HepG2 (cell line): ENCODE measurements at regions not wholly inside any gene's neighbourhood (a gene's known extent, or its start where the extent isn't known, plus 50 kb on each side); places are given as distances from the start of the nearest gene placed in this dataset.

Experiments used
- ATAC-seq: fragments of 200-7000 bp; cut with Tn5 transposase; 3 replicates; pipeline ENCODE4 v1.9.1; 2020; ENCODE audit warnings: mild to moderate bottlenecking, moderate library complexity
- BruUV-seq: library from RNA; stranded (reverse); fragments of 400-500 nt; replicated peaks from 2 replicates; lab custom pipeline; 2021; lab: Mats Ljungman, UMichigan
- CTCF ChIA-PET: fragments of 300-600 bp; formaldehyde crosslinking; extraction: SDS; loops from one replicate; lab custom pipeline; 2021; ENCODE audit warnings: low total read pairs, inconsistent platforms, low intra/inter-chr PET ratio; lab: Yijun Ruan, JAX
- POLR2A ChIA-PET: fragments of 350-600 bp; sonication (Branson Sonifier 250); formaldehyde crosslinking; loops from one replicate; lab custom pipeline; 2020; ENCODE audit warnings: antibody characterized with exemption, inconsistent platforms; lab: Yijun Ruan, JAX
- DNase-seq: peaks from one replicate; pipeline ENCODE4 v3.0.0-alpha.2; 2015; ENCODE audit warnings: low spot score
- FAIRE-seq: peaks from 3 replicates; lab custom pipeline; 2011; peaks lifted over from hg19 to GRCh38; lab: Jason Lieb, UNC
- H2AFZ ChIP-seq: one replicate; pipeline ENCODE4 v1.6.1; 2011; ENCODE audit warnings: low read length, inconsistent platforms
- H3K27ac ChIP-seq: fragments of 300-600 bp; 3 replicates; pipeline ENCODE4 v1.8.0; 2011; ENCODE audit warnings: mixed run types, mild to moderate bottlenecking, mixed read lengths, low read length, inconsistent platforms; ENCODE audit not compliant: insufficient read depth; ENCODE audit errors: extremely low read length
- H3K27me3 ChIP-seq, 2 experiments: fragments of 200-600 bp in 1 of 2; 2 replicates in 1 of 2; 3 replicates in 1 of 2; pipeline versions ENCODE4 v1.6.0 to v1.8.0; 2011; ENCODE audit warnings: low read length in 2 of 2, mild to moderate bottlenecking in 2 of 2, moderate library complexity in 2 of 2, inconsistent platforms in 1 of 2; ENCODE audit not compliant: insufficient read depth in 2 of 2, control insufficient read depth in 1 of 2
- H3K36me3 ChIP-seq, 2 experiments: fragments of 200-600 bp in 1 of 2; replicated peaks in 1 of 2; 2 replicates in 1 of 2; 3 replicates in 1 of 2; pipeline versions ENCODE4 v1.5.1 to v1.8.0; 2011; ENCODE audit warnings: low read length in 2 of 2, inconsistent platforms in 1 of 2; ENCODE audit not compliant: insufficient read depth in 2 of 2, control insufficient read depth in 1 of 2
- H3K4me1 ChIP-seq: 2 replicates; pipeline ENCODE4 v1.5.1; 2012; ENCODE audit warnings: low read length, inconsistent platforms; ENCODE audit not compliant: insufficient read depth
- H3K4me2 ChIP-seq: 2 replicates; pipeline ENCODE4 v1.6.0; 2011; ENCODE audit warnings: low read depth, low read length, inconsistent platforms
- H3K4me3 ChIP-seq, 3 experiments: fragments of 200-600 bp in 1 of 3; sonication (generic), shearing (Covaris generic) in 1 of 3; replicated peaks in 1 of 3; 2 replicates each; pipeline ENCODE4 v1.5.1; 2011 to 2016; ENCODE audit warnings: low read length in 3 of 3, inconsistent platforms in 2 of 3, low read depth in 2 of 3, mild to moderate bottlenecking in 2 of 3, control low read depth in 1 of 3, mixed read lengths in 1 of 3; ENCODE audit not compliant: insufficient read depth in 1 of 3
- H3K79me2 ChIP-seq: one replicate; pipeline ENCODE4 v1.6.1; 2011; ENCODE audit warnings: low read length, inconsistent platforms; ENCODE audit not compliant: insufficient read depth
- H3K9ac ChIP-seq: 2 replicates; pipeline ENCODE4 v1.6.0; 2011; ENCODE audit warnings: mild to moderate bottlenecking, low read depth, low read length, inconsistent platforms; ENCODE audit not compliant: insufficient read depth
- H3K9me3 ChIP-seq: 2 replicates; pipeline ENCODE4 v1.5.1; 2012; ENCODE audit warnings: mild to moderate bottlenecking, low read length
- H4K20me1 ChIP-seq: 2 replicates; pipeline ENCODE4 v1.6.0; 2011; ENCODE audit warnings: inconsistent platforms, mild to moderate bottlenecking, low read length, moderate library complexity; ENCODE audit not compliant: insufficient read depth
- CBX5 ChIP-seq: sonication (generic); formaldehyde crosslinking; IDR thresholded peaks from 2 replicates; pipeline ENCODE4 v1.4.0; 2020; ENCODE audit warnings: missing genetic modification reagents, borderline replicate concordance
- EEA1 ChIP-seq: sonication (generic); formaldehyde crosslinking; IDR thresholded peaks from 2 replicates; pipeline ENCODE4 v1.5.1; 2020; ENCODE audit warnings: mild to moderate bottlenecking, missing genetic modification reagents, borderline replicate concordance
- HMG20B ChIP-seq: conservative IDR thresholded peaks from 2 replicates; pipeline ENCODE4 v1.6.1; 2016; ENCODE audit warnings: missing genetic modification reagents, missing compliant biosample characterization
- KLF13 ChIP-seq: sonication (generic); formaldehyde crosslinking; IDR thresholded peaks from 2 replicates; pipeline ENCODE4 v1.4.0; 2020; ENCODE audit warnings: mild to moderate bottlenecking, missing genetic modification reagents
- MAFF ChIP-seq: IDR thresholded peaks from 2 replicates; pipeline ENCODE4 v1.6.1; 2011; ENCODE audit warnings: low read depth, low read length, improper control_type of control experiment
- MAFK ChIP-seq, 2 experiments: IDR thresholded peaks in 1 of 2; conservative IDR thresholded peaks in 1 of 2; 2 replicates each; pipeline ENCODE4 v1.6.1; 2011; ENCODE audit warnings: improper control_type of control experiment in 2 of 2, low read length in 2 of 2
- SMARCE1 ChIP-seq: fragments of 450-650 bp; IDR thresholded peaks from 2 replicates; pipeline ENCODE4 v1.6.1; 2017; ENCODE audit warnings: borderline replicate concordance
- ZKSCAN5 ChIP-seq: sonication (generic); formaldehyde crosslinking; IDR thresholded peaks from 2 replicates; pipeline ENCODE4 v1.5.1; 2020; ENCODE audit warnings: mild to moderate bottlenecking, missing genetic modification reagents
- ZNF138 ChIP-seq: sonication (generic); formaldehyde crosslinking; IDR thresholded peaks from 2 replicates; pipeline ENCODE4 v1.5.0; 2020; ENCODE audit warnings: mild to moderate bottlenecking, low read depth, missing genetic modification reagents
- WGBS: methylation state at CpG from one replicate; pipeline ENCODE4 v1.1.6; 2017; ENCODE audit warnings: low lambda C conversion rate; 5-methylcytosine and 5-hydroxymethylcytosine counted together
- in situ Hi-C: cut with HindIII; loops from 2 replicates; pipeline ENCODE4 v1.10.0; 2017; ENCODE audit warnings: low pct_unique_long_range_greater_than_20kb; ENCODE audit not compliant: extremely low pct_ligation_motif_present
- intact Hi-C: fragments of 100-400 bp; cut with micrococcal nuclease; formaldehyde crosslinking; loops from one replicate; pipeline ENCODE4 v1.10.0; 2022; ENCODE audit not compliant: unreplicated experiment
- TF ChIP-seq, protein P1 (sequence below): sonication (generic); formaldehyde crosslinking; IDR thresholded peaks from 2 replicates; pipeline ENCODE4 v1.5.1; 2020; ENCODE audit warnings: mild to moderate bottlenecking, missing genetic modification reagents
- TF ChIP-seq, protein P2 (sequence below): sonication (generic); formaldehyde crosslinking; IDR thresholded peaks from 2 replicates; pipeline ENCODE4 v1.4.0; 2020; ENCODE audit warnings: missing genetic modification reagents

DNA sequence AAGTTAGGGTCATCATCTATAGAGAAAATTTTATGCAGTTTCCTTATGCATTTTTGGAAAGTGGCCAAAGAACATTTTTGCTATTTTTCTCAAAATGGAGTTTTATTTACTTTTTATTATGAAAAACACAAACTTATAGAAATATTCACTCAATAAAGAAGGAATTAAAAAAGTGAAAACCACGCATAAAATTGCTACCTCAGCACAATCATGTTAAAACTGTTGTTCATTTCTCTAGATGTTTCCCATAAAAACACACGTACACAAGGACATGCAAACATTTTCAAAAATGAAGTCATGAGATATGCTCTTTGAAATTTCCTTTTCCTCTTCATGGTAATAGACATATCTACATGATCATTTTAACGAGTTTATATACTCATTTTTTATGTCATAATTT is 536.8 kb upstream of the MAGEB18 start:
- intact Hi-C loops (no loop called here), in situ Hi-C loops (no loop called here)
- no peak overlapping the region for H3K4me2 ChIP-seq
- H3K36me3 ChIP-seq: no peaks in the 10 kb centered on the region
- WGBS: 15% methylated on average over 3 of the region's 3 CpGs
- no peak overlapping the region for H3K27ac ChIP-seq
- H2AFZ ChIP-seq: no peak overlapping the region
- no peaks in the 10 kb centered on the region for H4K20me1 ChIP-seq
- DNase-seq (no peak), FAIRE-seq (no peak), ATAC-seq (no peak)
- no peak overlapping the region for H3K9ac ChIP-seq
- peak; percentile 81 for TF ChIP-seq MAFF
- peak; percentile 65 to 88 for TF ChIP-seq MAFK (conservative IDR thresholded peaks at IDR 0.05 in 1 of 2, IDR thresholded peaks at IDR 0.05 in 1 of 2; ENCODE audit: low read length in 2 of 2)
- no peak for TF ChIP-seq ZNF138 (CRISPR knock-in tag)
- no TSS peak for BruUV-seq
- H3K4me3 ChIP-seq: no peak overlapping the region
- H3K79me2 ChIP-seq: no peaks in the 10 kb centered on the region
- H3K4me1 ChIP-seq: no peaks in the 10 kb centered on the region
- ChIA-PET POLR2A (no interaction called here), CTCF (no interaction called here)
- no peaks in the 10 kb centered on the region for H3K9me3 ChIP-seq
- no peaks in the 10 kb centered on the region for H3K27me3 ChIP-seq

DNA sequence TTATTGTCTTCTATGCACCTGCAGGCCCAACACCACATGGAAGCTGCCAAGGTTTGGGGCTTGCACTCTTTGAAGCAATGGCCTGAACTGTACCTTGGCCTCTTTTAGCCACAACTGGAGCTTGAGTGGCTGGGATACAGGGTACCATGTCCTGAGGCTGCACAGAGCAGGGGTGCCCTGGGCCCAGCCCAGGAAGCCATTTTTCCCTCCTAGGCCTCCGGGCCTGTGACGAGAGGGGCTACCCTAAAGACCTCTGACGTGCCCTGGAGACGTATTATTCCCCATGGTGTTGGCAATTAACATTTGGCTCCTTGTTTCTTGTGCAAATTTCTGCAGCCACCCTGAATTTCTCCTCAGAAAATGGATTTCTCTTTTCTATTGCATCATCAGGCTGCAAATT is 519.9 kb upstream of the MAGEB18 start:
- Histone ChIP-seq H3K4me3 (no peak overlapping the region), H2AFZ (no peak overlapping the region), H3K4me1 (no peaks in the 10 kb centered on the region), H4K20me1 (no peaks in the 10 kb centered on the region), H3K79me2 (no peaks in the 10 kb centered on the region), H3K36me3 (no peaks in the 10 kb centered on the region), H3K4me2 (no peak overlapping the region), H3K27ac (no peak overlapping the region), H3K27me3 (no peaks in the 10 kb centered on the region), H3K9me3 (no peaks in the 10 kb centered on the region), H3K9ac (no peak overlapping the region)
- POLR2A ChIA-PET: no interaction called here
- no TSS peak for BruUV-seq
- FAIRE-seq (no peak), DNase-seq (no peak), ATAC-seq (no peak)
- TF ChIP-seq EEA1 (CRISPR knock-in tag): no peak
- TF ChIP-seq SMARCE1: no peak
- TF ChIP-seq HMG20B: no peak
- TF ChIP-seq KLF13: no peak
- TF ChIP-seq, protein P1, sequence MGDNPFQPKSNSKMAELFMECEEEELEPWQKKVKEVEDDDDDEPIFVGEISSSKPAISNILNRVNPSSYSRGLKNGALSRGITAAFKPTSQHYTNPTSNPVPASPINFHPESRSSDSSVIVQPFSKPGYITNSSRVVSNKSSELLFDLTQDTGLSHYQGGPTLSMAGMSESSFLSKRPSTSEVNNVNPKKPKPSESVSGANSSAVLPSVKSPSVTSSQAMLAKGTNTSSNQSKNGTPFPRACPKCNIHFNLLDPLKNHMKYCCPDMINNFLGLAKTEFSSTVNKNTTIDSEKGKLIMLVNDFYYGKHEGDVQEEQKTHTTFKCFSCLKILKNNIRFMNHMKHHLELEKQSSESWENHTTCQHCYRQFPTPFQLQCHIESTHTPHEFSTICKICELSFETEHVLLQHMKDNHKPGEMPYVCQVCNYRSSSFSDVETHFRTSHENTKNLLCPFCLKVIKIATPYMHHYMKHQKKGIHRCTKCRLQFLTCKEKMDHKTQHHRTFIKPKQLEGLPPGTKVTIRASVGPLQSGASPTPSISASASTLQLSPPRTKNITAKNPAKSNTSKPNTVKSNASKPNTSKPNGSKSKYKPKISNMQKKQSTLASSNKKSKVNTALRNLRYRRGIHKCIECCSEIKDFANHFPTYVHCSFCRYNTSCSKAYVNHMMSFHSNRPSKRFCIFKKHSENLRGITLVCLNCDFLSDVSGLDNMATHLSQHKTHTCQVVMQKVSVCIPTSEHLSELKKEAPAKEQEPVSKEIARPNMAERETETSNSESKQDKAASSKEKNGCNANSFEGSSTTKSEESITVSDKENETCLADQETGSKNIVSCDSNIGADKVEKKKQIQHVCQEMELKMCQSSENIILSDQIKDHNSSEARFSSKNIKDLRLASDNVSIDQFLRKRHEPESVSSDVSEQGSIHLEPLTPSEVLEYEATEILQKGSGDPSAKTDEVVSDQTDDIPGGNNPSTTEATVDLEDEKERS: no peak
- no peak for TF ChIP-seq CBX5
- no peak for TF ChIP-seq ZKSCAN5 (CRISPR knock-in tag)
- TF ChIP-seq, protein P2, sequence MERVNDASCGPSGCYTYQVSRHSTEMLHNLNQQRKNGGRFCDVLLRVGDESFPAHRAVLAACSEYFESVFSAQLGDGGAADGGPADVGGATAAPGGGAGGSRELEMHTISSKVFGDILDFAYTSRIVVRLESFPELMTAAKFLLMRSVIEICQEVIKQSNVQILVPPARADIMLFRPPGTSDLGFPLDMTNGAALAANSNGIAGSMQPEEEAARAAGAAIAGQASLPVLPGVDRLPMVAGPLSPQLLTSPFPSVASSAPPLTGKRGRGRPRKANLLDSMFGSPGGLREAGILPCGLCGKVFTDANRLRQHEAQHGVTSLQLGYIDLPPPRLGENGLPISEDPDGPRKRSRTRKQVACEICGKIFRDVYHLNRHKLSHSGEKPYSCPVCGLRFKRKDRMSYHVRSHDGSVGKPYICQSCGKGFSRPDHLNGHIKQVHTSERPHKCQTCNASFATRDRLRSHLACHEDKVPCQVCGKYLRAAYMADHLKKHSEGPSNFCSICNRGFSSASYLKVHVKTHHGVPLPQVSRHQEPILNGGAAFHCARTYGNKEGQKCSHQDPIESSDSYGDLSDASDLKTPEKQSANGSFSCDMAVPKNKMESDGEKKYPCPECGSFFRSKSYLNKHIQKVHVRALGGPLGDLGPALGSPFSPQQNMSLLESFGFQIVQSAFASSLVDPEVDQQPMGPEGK (CRISPR knock-in tag): no peak
- intact Hi-C loops (no loop called here), in situ Hi-C loops (no loop called here)
- CTCF ChIA-PET: no interaction called here
- 4% methylated on average over 4 of the region's 4 CpGs for WGBS
